ENCODE measurements at regions not wholly inside any gene's neighbourhood (a gene's known extent, or its start where the extent isn't known, plus 50 kb on each side); places are given as distances from the start of the nearest gene placed in this dataset.

DNA sequence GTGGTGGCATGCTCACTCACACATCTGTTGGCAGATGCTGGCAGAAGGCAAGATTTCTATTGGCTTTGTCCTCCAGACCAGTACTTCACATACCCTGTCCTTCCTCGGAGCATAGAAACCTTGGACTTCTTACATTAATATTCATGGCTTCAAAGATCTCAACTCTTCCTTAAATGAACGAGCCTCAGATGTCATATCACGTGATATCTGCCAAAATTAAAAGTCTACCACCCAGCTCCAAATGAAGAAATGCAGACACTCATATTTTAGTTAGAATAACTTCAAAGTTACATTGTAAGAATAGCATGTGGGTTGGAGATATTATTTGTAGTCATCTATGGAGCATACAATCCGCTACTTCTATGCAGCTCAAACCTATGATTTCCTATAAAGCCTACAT lies 1994.9 kb downstream of the NCAM2 start:
- TF ChIP-seq EZH2 (IDR thresholded peaks at IDR 0.05; ENCODE audit: low read depth) = no peak
- TF ChIP-seq, protein P1, sequence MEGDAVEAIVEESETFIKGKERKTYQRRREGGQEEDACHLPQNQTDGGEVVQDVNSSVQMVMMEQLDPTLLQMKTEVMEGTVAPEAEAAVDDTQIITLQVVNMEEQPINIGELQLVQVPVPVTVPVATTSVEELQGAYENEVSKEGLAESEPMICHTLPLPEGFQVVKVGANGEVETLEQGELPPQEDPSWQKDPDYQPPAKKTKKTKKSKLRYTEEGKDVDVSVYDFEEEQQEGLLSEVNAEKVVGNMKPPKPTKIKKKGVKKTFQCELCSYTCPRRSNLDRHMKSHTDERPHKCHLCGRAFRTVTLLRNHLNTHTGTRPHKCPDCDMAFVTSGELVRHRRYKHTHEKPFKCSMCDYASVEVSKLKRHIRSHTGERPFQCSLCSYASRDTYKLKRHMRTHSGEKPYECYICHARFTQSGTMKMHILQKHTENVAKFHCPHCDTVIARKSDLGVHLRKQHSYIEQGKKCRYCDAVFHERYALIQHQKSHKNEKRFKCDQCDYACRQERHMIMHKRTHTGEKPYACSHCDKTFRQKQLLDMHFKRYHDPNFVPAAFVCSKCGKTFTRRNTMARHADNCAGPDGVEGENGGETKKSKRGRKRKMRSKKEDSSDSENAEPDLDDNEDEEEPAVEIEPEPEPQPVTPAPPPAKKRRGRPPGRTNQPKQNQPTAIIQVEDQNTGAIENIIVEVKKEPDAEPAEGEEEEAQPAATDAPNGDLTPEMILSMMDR (conservative IDR thresholded peaks at IDR 0.05) = no peak
